GM18909 (cell line): ENCODE measurements at regions not wholly inside any gene's neighbourhood (a gene's known extent, or its start where the extent isn't known, plus 50 kb on each side); places are given as distances from the start of the nearest gene placed in this dataset.

Source experiments
- ATAC-seq: cut with Tn5 transposase; IDR thresholded peaks from one replicate; pipeline ENCODE4 v1.9.1; 2021; ENCODE audit warnings: mild to moderate bottlenecking; ENCODE audit not compliant: unreplicated experiment, poor library complexity

GRCh38 chr2:5479265-5479928 is 212.8 kb upstream of the SOX11 start:
- no peak for ATAC-seq

- ATAC-seq = no peak
These were observed 209.3 kb upstream of the SOX11 start for GRCh38 chr2:5482929-5483331.

DNA sequence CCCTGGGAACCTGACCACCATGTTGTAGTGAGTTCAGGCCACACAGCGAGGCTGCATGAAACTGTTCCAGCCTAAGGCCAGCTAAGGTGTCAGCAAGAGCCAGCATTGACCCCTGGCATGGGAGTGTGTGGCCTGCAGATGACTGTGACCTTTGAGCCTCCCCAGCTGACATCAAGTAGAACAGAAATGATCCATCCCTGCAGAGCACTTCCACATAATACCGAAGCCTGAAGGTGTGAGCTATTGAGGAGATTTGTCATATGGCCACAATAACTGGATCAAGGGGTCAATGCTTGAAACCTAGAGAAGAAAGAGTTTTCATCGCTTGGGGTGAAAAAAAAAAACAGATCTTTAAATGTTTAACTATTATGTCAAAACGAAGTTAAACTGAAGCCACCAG is 207.3 kb upstream of the SOX11 start:
- no peak for ATAC-seq

GRCh38 chr2:5491523-5491922 is 200.7 kb upstream of the SOX11 start:
- ATAC-seq = no peak

DNA sequence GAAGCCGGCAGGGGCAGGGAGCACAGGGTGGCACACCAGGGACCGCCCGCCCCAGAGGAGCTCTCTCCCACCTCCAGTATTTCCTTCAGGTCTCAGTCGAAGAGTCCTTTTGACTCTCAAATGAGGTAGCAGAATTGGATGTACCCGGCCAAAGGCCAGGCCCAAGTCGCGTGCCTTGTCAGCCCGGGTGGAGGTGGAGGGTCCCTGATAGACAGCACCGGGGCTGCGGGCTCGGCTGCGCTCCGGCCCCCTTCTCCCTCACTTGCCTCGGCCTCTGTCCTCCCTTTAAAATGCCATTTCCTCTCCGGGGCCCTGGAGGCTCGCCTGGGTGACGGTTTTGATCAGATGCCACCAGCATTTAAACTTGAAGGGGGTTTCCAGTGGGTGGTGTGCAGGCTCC is 198.9 kb upstream of the SOX11 start:
- ATAC-seq = no peak

- no peak for ATAC-seq
These were observed 198.0 kb upstream of the SOX11 start for GRCh38 chr2:5494212-5494611.

DNA sequence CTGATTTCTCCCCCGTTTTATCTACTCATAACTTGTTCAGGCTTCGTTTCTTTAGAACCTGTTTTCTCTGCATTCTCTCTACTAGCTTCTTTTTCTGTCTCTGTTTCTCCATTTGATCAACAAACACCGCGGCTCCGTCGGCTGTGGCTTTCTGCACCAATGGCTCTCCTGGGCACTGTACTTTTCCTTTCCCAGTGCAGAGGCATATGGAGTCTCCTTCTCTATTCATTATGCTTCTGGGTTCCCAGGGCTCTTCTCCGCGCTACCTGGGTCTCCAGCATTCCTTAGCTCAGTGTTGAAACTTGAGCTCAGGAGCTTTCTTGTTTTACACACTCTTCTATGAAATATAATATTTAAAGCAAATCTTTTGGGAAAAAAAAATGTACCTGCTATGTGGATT is 196.6 kb upstream of the SOX11 start:
- ATAC-seq = no peak

DNA sequence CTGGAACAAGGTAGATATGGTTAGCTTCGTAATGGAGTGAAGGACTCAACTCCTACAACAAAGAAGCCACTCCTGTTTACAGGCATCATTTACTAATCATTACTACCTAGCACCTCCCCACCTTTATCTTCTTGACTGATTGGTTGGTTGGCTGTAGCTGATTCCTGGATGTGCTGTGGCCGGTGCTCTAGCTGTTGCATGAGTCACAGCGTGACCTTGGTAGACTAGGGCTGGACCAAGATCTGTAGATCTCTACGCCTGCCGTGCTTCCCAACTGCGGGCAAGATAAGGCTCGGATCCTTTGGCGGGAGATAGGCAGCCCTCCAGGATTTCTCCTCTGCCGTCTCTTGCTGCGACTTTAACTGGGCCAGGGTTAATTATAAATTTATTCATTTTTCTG is 194.3 kb upstream of the SOX11 start:
- ATAC-seq = no peak

GRCh38 chr2:5501807-5502206 is 190.4 kb upstream of the SOX11 start:
- ATAC-seq = no peak

DNA sequence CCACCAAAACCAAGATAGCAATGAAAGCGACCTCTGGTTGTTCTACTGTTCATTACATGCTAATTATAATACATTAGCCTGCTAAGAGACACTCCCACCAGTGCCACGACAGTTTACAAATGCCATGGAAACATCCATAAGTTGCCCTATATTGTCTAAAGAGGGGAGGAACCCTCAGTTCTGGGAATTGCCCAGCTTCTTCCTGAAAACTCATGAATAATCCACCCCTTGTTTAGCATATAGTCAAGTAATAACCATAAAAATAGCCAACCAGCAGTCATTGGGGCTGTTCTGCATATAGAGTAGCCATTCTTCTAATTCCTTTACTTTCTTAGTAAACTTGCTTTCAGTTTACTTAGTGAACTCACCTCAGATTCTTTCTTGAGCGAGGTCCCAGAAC is 189.8 kb upstream of the SOX11 start:
- ATAC-seq = no peak

GRCh38 chr2:5504756-5505155 is 187.4 kb upstream of the SOX11 start:
- no peak for ATAC-seq

DNA sequence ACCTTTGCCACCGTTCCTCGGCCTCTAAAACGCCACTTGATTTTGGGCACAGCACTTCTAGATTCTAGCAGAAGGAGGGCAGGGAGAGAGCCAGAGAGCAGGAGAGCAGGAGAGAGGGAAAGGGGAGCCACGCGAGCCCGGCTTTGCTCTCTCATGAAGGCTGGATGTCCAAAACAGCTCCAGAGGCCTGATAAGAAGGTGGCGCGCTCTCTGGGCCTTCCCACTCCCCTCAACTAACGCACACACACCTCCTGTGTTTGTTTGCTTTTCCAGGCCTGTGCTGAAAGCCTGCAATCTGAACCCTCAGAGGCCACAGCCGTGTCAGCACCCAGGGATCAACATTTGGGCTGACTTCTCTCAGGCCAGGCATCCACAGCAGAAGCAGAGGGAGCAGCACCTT is 184.8 kb upstream of the SOX11 start:
- no peak for ATAC-seq

- no peak for ATAC-seq
These were observed 182.8 kb upstream of the SOX11 start for GRCh38 chr2:5509362-5509761.

DNA sequence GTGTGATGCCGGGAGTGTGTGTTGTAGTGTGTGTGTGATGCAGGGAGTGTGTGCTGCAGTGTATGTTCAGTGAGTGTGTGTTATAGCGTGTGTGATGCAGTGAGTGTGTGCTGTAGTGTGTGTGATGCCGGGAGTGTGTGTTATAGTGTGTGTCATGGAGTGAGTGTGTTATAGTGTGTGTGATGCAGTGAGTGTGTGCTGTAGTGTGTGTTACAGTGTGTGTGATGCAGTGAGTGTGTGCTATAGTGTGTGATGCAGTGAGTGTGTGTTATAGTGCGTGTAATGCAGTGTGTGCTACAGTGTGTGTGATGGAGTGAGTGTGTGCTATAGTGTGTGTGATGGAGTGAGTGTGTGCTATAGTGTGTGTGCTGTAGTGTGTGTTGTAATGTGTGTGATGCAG is 182.1 kb upstream of the SOX11 start:
- no peak for ATAC-seq

- no peak for ATAC-seq
These were observed 176.5 kb upstream of the SOX11 start for GRCh38 chr2:5515693-5516092.

DNA sequence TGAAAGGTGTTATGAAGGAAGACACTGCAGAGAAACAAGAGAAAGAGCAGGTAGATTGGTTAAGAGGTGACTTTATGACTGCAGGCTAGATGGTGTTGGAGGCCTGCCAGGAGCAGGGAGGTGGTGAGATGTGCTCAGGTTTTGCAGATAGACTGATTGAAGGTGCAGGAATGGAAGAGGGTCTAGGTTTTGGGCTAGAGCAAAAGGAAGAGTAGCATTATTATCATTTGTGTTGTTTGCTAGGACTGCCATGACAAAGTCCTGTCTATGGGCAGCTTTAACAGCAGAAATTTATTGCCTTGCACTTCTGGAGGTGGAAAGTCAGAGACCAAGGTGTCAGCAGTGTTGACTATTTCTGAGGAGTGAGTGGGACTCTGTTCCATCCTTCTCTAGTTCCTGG is 172.9 kb upstream of the SOX11 start:
- no peak for ATAC-seq

DNA sequence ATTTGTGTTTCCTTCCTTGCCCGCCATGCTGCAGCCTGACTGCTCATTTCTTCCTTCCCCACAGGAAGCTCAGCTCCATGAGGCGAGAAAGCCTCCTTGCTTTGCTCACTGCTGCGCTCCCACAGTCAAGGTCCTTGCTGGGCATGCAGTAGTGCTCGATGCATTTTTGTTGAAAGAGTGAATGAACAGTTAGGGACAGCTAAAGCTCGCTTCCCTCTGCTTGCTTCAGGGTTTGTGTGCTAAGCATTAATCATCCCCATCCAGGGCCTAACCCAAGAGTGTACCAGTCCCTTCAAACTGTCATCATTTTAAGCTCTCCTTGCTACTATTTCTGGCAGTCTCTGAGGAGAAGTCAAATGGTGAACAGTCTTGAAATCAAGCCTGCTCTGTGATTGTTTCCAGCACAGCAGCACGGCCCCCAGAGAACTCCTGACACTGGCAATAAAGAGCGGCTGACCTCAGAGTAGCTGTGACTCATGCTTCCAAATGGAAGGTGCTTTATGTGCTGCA is 171.7 kb upstream of the SOX11 start:
- ATAC-seq = no peak

DNA sequence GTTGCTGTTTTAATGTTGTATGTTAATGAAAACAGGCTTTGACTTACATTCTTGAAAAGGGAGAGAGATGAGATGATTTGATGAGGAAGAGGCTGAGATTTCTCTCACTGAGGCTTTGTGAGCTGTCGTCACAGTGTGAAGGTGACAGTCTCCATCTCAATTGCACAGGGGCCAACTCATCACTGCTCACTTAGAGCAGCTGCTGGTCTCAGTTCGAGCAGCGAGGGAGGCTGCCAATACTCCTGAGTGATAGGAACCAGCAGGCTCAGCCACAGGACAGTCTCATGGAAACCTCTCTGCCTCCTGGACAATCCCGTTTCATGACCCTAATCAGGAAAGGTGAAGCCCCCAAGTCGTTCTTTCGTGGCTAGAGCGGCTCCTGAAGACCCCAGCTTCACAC is 170.7 kb upstream of the SOX11 start:
- ATAC-seq = no peak

GRCh38 chr2:5524551-5524950 is 167.6 kb upstream of the SOX11 start:
- no peak for ATAC-seq

DNA sequence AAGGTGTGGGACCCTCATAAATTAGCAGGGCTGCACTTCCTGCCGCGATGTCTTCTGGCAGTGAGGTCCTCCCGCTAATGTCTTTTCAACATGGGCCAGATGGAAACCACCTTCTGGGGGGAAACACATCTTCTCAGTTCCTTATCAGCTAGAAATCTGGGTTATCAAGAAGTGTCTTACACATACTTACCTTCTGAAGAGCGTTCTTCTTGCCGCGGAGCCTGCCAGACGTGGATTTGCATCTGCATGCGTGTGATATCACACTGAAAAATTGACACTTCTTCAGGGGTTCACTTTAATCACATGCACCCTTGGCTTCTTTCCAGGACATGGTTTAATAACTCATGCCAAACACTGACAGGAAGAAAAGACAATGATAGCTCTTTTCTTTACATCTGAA is 163.5 kb upstream of the SOX11 start:
- no peak for ATAC-seq

DNA sequence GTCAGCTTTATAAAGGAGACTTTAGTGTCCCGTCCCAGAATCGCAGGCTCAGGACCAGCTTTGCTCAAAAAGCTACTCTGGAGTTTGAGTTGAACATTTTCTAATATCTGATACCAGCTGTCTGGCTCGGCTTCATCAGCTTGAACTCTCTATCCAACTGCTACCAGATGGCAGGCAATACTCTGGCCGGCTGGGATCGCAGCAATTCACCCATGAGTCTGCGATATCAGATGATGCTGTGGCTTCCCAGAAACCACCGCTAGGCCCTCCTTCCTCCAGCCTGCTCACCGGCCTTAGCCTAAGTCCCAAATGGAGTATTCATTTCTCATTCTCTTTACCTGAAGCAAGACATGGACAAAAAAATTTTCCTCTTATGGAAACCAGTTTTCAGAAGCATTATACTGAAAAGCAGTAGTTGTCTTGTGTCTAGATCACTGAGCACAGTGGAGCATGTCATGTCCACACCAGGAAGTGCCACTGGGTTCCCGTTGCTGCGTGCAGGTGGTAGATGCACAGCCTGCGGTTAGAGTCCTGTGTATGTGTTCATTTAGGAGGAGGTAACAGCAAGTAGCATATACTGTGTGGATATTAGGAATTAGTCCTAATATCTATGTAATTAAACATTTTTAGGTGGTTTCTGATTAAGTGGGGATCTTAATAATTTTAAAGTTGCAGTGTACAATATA is 162.0 kb upstream of the SOX11 start:
- no peak for ATAC-seq

- ATAC-seq = no peak
These were observed 156.9 kb upstream of the SOX11 start for GRCh38 chr2:5535301-5535700.
